ENCODE measurements at regions not wholly inside any gene's neighbourhood (a gene's known extent, or its start where the extent isn't known, plus 50 kb on each side); places are given as distances from the start of the nearest gene placed in this dataset.

DNA sequence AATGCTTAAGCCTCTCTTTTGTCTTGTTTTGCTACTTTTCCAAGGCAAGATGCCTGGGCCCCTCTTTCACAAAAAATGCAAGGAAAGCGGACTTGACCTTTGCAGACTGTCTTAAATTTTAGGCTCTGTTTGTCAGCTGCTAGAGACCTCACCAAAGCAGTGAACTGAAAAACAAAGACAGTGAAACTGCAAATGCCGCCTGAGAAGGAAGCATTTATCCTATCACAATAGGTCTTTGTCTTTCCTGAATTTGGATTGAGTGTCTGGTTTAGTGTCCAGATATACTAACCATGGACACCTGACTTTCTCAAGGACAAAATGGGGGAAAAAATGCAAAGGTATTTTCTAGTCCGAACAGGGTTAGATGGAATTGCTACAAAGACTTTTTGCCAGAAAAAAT, 256.9 kb downstream of the INHBA start:
- H2AFZ ChIP-seq (ENCODE audit: low read length), result no peak overlapping the region

More for the DNA sequence above, 256.9 kb downstream of the INHBA start:
- TF ChIP-seq, protein P1, sequence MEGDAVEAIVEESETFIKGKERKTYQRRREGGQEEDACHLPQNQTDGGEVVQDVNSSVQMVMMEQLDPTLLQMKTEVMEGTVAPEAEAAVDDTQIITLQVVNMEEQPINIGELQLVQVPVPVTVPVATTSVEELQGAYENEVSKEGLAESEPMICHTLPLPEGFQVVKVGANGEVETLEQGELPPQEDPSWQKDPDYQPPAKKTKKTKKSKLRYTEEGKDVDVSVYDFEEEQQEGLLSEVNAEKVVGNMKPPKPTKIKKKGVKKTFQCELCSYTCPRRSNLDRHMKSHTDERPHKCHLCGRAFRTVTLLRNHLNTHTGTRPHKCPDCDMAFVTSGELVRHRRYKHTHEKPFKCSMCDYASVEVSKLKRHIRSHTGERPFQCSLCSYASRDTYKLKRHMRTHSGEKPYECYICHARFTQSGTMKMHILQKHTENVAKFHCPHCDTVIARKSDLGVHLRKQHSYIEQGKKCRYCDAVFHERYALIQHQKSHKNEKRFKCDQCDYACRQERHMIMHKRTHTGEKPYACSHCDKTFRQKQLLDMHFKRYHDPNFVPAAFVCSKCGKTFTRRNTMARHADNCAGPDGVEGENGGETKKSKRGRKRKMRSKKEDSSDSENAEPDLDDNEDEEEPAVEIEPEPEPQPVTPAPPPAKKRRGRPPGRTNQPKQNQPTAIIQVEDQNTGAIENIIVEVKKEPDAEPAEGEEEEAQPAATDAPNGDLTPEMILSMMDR (conservative IDR thresholded peaks at IDR 0.05), result no peak
- no CpG with 5 or more reads among the region's 3 CpGs for WGBS (ENCODE audit: extremely low coverage, insufficient read length, low lambda C conversion rate)
- Histone ChIP-seq H3T11ph (ENCODE audit: low read length) (no peak overlapping the region), H2BK15ac (ENCODE audit: low read depth, low read length) (no peak overlapping the region), H3K9me3 (ENCODE audit: control insufficient read depth, low read depth, low read length) (no peaks in the 10 kb centered on the region), H2BK5ac (ENCODE audit: insufficient read length, low read length) (no peak overlapping the region), H3K27ac (ENCODE audit: insufficient read length, low read depth, low read length) (no peak overlapping the region), H3K18ac (ENCODE audit: insufficient read length, low read depth, low read length) (no peak overlapping the region), H3K4me2 (ENCODE audit: insufficient read depth, insufficient read length, low read length) (no peak overlapping the region), H3K79me2 (ENCODE audit: insufficient read depth, low read length) (no peaks in the 10 kb centered on the region), H2AK5ac (ENCODE audit: insufficient read length, low read length) (no peak overlapping the region), H2BK120ac (ENCODE audit: low read depth, low read length, poor library complexity, severe bottlenecking) (no peak overlapping the region), H3K23ac (ENCODE audit: insufficient read length, low read depth, low read length) (no peak overlapping the region), H2BK20ac (ENCODE audit: low read depth, low read length, poor library complexity, severe bottlenecking) (no peak overlapping the region), H3K4me1 (ENCODE audit: insufficient read depth, low read length) (peaks cover 3% of the 10 kb centered on the region; the same call in 1 of the 2 replicates), H3K27me3 (ENCODE audit: insufficient read depth, low read length) (no peaks in the 10 kb centered on the region), H2BK12ac (ENCODE audit: insufficient read length, low read depth, low read length) (no peak overlapping the region), H4K5ac (ENCODE audit: insufficient read length, low read depth, low read length) (no peak overlapping the region), H4K8ac (replicated peaks; ENCODE audit: insufficient read length, low read depth, low read length) (no peak overlapping the region), H3K9ac (ENCODE audit: extremely low read depth, insufficient read length, low read length) (no peak overlapping the region), H3K56ac (ENCODE audit: insufficient read length, low read depth, low read length) (no peak overlapping the region), H3K14ac (ENCODE audit: insufficient read depth, low read length) (no peak overlapping the region), H3K23me2 (ENCODE audit: insufficient read length, low read depth, low read length, poor library complexity, severe bottlenecking) (no peaks in the 10 kb centered on the region), H4K20me1 (ENCODE audit: control insufficient read depth, insufficient read depth, insufficient read length) (no peaks in the 10 kb centered on the region), H4K91ac (ENCODE audit: insufficient read length, low read depth, low read length) (no peak overlapping the region), H3K4ac (ENCODE audit: low read depth, low read length) (no peak overlapping the region), H3K79me1 (ENCODE audit: insufficient read depth, low read depth, low read length, poor library complexity, severe bottlenecking) (no peaks in the 10 kb centered on the region)
- H3K4me3 Mint-ChIP-seq, result no peak overlapping the region
- H3K4me1 Mint-ChIP-seq, result peaks cover 23 to 28% of the 10 kb centered on the region in 2 experiments
- no peaks in the 10 kb centered on the region for H3K36me3 Mint-ChIP-seq (ENCODE audit: insufficient read depth in 1 of 3, low read depth in 3 of 3)
- H3K27me3 Mint-ChIP-seq (ENCODE audit: low read depth), result no peaks in the 10 kb centered on the region; the same call in 1 of the 2 replicates
- H3K9me3 Mint-ChIP-seq, result no peaks in the 10 kb centered on the region; a peak in 1 of 5 replicates
- DNase-seq, result no peak
- peak overlapping the region in 1 of 3 experiments; percentile 49; a peak in 1 of 7 replicates for H3K27ac Mint-ChIP-seq

Measured in H9 (cell line).